HG03439 (cell line): ENCODE measurements at regions not wholly inside any gene's neighbourhood (a gene's known extent, or its start where the extent isn't known, plus 50 kb on each side); places are given as distances from the start of the nearest gene placed in this dataset.

Experiments
- ATAC-seq: cut with Tn5 transposase; IDR thresholded peaks from one replicate; pipeline ENCODE4 v1.9.1; 2021; ENCODE audit warnings: mild to moderate bottlenecking, moderate library complexity; ENCODE audit not compliant: unreplicated experiment

GRCh38 chr9:89744255-89744648, 139.4 kb downstream of the GADD45G start:
- no peak for ATAC-seq

GRCh38 chr9:89744730-89745129, 139.9 kb downstream of the GADD45G start:
- ATAC-seq, result no peak

- no peak for ATAC-seq
These were observed 141.0 kb downstream of the GADD45G start for GRCh38 chr9:89745601-89746376.

DNA sequence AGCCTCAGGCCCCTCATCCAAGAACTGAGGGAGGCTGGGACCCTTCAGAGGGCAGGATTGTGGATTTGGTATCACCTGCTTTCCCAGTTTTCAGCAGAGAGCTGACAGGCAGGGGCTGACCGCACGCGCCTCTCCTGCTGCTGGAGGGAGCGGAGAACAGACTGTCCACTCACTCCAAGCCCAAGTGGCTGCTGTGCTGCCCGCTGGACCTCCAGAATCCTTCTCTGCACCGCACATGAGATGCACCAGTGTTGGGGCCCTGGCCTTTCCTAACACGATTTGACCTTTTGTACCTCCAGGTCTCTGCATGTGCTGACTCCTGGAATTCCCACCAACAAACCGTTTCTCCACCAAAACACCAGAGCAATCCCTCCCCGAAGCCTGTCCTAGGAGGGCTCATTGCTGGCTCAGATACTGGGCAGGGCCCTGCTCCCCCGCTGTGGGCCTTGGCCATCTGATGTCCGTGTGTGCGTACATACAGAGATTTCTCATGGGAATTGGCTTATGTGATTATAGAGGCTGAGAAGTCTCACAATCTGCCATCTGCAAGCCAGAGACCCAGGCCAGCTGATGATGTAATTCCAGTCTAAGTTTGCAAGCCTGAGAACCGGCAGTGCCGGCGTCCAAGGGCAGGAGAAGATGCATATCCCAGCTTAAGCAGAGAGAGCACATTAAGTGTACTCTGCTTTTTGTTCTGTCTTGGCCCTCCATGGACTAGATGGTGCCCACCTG, 141.7 kb downstream of the GADD45G start:
- ATAC-seq, result no peak

- ATAC-seq, result no peak
These were observed 142.8 kb downstream of the GADD45G start for GRCh38 chr9:89747596-89747995.

DNA sequence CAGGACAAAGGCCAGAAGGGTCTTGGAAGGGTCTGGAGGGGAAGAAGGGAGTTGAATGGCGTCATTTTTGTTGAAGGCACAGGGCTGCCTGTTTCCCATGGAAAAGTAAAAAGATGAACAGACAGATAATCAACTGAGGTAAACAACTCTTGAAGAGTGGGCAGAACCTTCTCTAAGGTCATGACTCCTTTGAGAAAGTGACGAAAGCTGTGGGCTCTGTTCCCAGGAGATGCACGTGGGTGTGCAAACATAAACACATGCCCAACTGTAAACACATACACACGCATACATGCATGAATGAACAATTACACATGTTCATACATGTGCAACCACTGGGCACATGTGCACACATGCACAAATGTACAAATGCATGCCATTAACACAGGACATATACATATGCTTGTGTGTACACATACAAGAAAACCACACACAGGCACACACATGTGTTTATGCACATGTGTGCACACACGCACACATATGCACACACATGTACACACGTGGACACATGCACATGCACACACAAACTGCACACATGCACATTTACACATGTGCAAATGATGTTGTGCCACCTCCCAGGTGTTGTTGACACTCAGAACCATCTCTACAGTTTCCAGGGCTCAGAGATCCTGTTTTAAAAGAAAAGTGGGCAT, 143.3 kb downstream of the GADD45G start:
- ATAC-seq, result no peak

DNA sequence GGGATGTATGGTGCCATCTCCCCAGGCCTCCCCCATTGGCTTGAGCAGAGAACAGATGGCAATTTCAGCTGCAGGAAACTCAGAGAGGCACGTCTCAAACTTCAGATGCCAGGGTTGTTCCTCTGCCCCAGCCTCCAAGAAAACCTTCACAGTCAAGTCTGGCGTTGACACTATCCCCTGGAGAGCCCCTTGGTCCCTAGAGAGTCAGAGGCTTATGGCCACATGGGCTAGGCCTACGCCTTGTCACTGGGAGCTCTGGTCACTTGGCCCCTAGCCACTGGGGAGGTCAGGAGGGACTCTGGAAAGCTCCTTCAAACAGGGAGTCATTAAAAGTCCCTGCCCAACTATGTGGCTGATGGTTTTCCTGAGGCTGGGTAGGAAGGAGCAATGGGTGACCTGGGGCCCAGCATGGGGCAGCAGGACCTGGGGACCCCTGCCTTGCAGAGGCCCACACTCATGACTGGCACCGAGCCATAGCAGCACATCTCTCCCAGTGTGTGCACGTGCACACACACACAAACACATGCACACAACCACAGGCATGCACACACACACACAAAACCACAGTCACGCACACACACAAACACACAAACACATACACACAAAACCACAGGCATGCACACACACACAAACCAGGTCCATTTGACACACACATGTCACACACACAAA, 144.2 kb downstream of the GADD45G start:
- ATAC-seq, result no peak

DNA sequence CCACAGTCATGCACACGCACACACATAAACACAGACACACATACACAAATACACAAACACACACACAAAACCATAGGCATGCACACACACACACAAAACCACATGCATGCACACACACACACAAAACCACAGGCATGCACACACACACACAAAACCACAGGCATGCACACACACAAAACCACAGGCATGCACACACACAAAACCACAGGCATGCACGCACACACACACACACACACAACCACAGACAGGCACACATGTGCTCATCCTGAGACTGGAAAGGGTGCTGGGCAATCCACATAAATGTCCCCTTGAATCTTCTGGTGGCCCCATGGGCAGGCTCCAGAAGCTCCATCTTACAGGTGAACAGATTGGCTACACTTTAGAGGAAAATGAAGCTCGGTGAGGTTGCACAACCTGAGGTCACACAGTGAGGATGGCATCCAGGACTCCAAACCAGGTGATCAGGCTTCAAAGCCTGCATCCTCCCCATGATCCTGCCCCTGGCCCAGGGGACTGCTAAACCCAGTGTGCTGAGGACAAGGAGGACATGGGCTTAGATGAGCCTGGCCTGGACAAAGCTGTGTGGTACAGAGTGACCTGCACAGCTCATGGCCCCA, 144.8 kb downstream of the GADD45G start:
- ATAC-seq, result no peak

DNA sequence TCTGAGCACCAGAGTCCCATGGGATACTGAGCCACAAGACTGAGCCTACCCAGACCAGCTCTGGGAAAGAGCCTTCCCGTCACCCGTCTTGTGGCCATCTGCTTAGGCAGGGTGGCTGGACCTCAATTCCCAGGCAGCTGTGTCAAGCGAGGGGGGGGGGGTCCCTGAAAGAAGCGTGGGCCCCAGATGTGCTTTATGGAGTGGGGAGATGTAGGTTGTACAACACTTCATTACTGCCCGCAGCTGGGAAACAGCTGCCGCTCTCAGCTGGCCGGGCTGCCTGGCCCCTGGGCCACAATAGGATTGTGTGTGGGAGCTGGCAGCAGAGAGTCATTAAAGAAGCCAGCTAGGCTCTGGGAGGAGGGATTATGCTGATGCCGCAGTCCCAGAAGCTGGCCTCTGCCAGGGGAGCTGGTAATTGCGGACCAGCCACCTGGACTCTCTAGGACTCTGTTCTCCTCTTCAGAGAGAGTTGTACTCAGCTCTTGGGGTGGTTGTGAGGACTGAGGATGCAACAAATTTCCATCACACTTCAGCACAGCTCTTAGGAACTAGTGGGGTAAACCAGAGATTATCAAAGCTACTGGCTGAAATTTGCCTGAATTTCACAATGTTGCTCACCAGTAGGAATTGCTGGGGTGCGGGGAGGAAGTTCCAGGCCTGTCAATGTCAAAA, 145.4 kb downstream of the GADD45G start:
- no peak for ATAC-seq

DNA sequence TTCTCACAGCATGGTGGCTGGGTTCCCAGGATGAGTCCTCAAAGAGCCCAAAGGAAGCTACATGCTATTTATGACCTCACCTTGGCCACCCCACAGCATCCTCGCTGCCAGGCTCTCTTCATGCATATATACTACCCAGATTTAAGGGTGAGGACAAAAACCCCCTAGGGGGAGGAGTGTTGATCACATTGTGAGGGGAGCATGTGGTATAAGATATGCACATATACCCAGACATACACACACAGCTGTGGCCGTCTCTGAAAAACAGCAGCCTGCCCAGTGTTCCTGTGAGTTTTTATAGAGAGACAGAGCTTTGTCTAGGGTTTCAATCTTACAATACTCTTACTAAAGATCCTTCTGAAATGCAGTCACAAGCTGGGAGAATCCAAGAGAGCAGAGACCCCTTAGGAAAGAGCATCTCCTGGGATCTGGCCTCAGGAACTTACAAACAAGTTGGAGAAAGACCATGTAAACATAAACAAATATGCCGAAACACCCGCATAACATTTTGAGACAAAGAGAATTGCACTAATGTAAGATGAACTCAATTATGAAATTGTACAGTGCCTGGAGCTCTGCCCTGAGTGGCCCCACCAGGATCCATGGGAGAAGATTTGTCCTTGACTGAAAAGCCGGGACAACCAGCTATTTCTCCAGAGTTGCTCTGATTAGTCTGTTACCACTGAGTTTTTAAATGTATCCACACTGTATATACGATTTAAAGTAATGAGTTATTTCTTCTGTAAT, 146.4 kb downstream of the GADD45G start:
- no peak for ATAC-seq

GRCh38 chr9:89752154-89752553, 147.3 kb downstream of the GADD45G start:
- ATAC-seq, result no peak

- ATAC-seq, result no peak
These were observed 148.8 kb downstream of the GADD45G start for GRCh38 chr9:89753472-89754055.

- no peak for ATAC-seq
These were observed 149.4 kb downstream of the GADD45G start for GRCh38 chr9:89754193-89754592.

DNA sequence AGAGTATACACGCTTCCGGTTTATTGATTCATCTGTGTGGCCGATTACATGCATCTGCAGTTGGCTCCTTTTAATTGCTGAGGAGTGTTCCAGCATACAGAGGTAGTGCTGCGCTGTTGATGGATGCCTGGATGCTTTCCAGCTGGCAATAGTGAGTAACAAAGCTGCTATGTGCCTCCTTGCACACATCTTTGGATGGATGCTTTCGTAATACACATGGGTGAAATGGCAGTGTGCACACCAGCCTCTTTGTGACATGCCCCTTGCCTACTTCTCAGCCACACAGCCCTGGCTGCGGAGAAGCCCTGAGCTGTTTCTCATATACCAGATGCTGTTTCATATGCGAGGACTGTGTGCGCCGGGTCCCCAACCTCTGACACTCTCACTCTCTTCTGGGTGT, 151.0 kb downstream of the GADD45G start:
- no peak for ATAC-seq

- no peak for ATAC-seq
These were observed 152.2 kb downstream of the GADD45G start for GRCh38 chr9:89756891-89757537.

GRCh38 chr9:89757776-89758528, 153.1 kb downstream of the GADD45G start:
- no peak for ATAC-seq

DNA sequence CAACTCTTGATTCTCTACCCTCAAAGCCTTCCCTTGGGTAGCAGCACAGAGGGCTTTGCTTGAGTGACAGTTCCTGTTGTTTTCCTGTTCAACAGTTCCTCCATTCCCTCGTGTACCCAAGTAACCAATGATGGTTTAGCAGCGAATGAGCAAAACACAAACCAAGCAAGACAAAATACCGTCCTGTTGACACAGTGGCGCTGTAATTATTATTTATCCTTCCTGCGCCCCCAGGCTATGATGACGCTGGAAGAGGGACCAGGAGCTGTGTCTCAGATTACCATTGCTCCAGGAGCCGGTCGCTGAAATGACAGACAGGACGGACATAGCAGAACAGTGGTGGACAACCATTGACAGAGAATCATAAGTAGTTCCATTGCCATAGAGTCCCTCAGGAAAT, 154.8 kb downstream of the GADD45G start:
- ATAC-seq, result no peak

DNA sequence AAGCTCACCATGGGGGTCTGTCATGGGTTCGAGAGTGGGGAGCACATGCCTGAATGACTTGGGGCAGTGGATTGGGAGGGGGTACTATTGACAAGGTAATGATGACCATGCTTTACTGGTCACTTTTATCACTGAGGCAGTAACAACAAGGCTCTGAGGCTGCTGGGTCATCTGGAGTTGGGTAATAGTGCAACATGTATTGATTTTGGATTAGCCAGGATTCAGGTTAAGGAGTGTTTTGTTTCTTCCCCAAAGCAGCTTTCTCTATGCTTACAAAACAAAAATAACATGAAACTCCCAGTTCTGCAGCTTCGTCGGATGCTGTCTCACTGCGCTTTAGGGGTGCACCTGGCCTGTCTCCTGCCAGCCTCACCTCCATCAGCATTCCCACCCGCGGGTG, 155.3 kb downstream of the GADD45G start:
- no peak for ATAC-seq
